H1 (cell line): ENCODE measurements at regions not wholly inside any gene's neighbourhood (a gene's known extent, or its start where the extent isn't known, plus 50 kb on each side); places are given as distances from the start of the nearest gene placed in this dataset.

Experiments
- CTCF ChIA-PET: fragments of 300-600 bp; sonication (Branson Sonifier 250); formaldehyde crosslinking; loops from one replicate; lab custom pipeline; 2021; ENCODE audit not compliant: partially characterized antibody; lab: Charles Lee
- POLR2A ChIA-PET: fragments of 300-600 bp; sonication (Branson Sonifier 250); formaldehyde crosslinking; loops from one replicate; lab custom pipeline; 2021; ENCODE audit warnings: inconsistent platforms; ENCODE audit not compliant: partially characterized antibody; lab: Charles Lee
- DNase-seq, 2 experiments: peaks; one replicate each; pipeline versions ENCODE4 v3.0.0 to v3.0.0-alpha.2; 2010 to 2022; ENCODE audit warnings: low spot score in 2 of 2, low read depth in 1 of 2, mixed read lengths in 1 of 2
- FAIRE-seq: peaks from 2 replicates; lab custom pipeline; 2011; peaks lifted over from hg19 to GRCh38; lab: Jason Lieb, UNC
- H2AFZ ChIP-seq: 2 replicates; pipeline ENCODE4 v1.8.1; 2012; ENCODE audit warnings: low read length, inconsistent platforms
- H2AK5ac ChIP-seq: 2 replicates; pipeline ENCODE4 v1.6.1; 2013; ENCODE audit warnings: low read depth, low read length
- H2BK120ac ChIP-seq: replicated peaks from 2 replicates; pipeline ENCODE3; 2013; ENCODE audit warnings: low read depth, low read length, inconsistent platforms
- H2BK12ac ChIP-seq: 2 replicates; pipeline ENCODE4 v1.6.1; 2013; ENCODE audit warnings: low read depth, low read length
- H2BK15ac ChIP-seq: 2 replicates; pipeline ENCODE4 v1.6.1; 2013; ENCODE audit warnings: low read length
- H2BK20ac ChIP-seq: 2 replicates; pipeline ENCODE4 v1.6.1; 2013; ENCODE audit warnings: low read length
- H2BK5ac ChIP-seq: 2 replicates; pipeline ENCODE4 v1.6.1; 2013; ENCODE audit warnings: low read depth, low read length
- H3K14ac ChIP-seq: 2 replicates; pipeline ENCODE4 v1.6.1; 2013; ENCODE audit warnings: inconsistent platforms; ENCODE audit not compliant: insufficient read length
- H3K18ac ChIP-seq: 2 replicates; pipeline ENCODE4 v1.6.1; 2013; ENCODE audit warnings: low read length; ENCODE audit errors: extremely low read depth
- H3K23ac ChIP-seq: 2 replicates; pipeline ENCODE4 v1.6.1; 2013; ENCODE audit warnings: inconsistent platforms; ENCODE audit not compliant: insufficient read length
- H3K23me2 ChIP-seq: 2 replicates; pipeline ENCODE4 v1.6.1; 2013; ENCODE audit warnings: low read depth, low read length
- H3K27ac ChIP-seq: 2 replicates; pipeline ENCODE4 v1.6.1; 2011; ENCODE audit warnings: low read depth, low read length, inconsistent platforms
- H3K27me3 ChIP-seq, 4 experiments: replicated peaks in 1 of 4; 1 replicate in 1 of 4; 2 replicates in 3 of 4; pipeline versions ENCODE4 v1.6.1 to v1.8.1; 2011 to 2013; ENCODE audit warnings: low read length in 3 of 4, mild to moderate bottlenecking in 3 of 4, inconsistent platforms in 2 of 4, mixed read lengths in 2 of 4, moderate library complexity in 1 of 4; ENCODE audit not compliant: control insufficient read depth in 3 of 4, insufficient read depth in 3 of 4; ENCODE audit errors: extremely low read depth in 1 of 4
- H3K36me3 ChIP-seq, 4 experiments: 2 replicates each; pipeline versions ENCODE4 v1.6.1 to v1.8.1; 2011 to 2013; ENCODE audit warnings: mild to moderate bottlenecking in 4 of 4, low read length in 3 of 4, moderate library complexity in 2 of 4, control low read depth in 1 of 4, inconsistent platforms in 1 of 4; ENCODE audit not compliant: insufficient read depth in 4 of 4, control insufficient read depth in 2 of 4
- H3K4ac ChIP-seq: replicated peaks from 2 replicates; pipeline ENCODE3; 2013; ENCODE audit warnings: low read length, low read depth, mixed read lengths, inconsistent platforms; ENCODE audit not compliant: insufficient read length
- H3K4me1 ChIP-seq, 4 experiments: replicated peaks in 1 of 4; 1 replicate in 1 of 4; 2 replicates in 3 of 4; pipeline versions ENCODE4 v1.6.1 to v1.8.1; 2011 to 2013; ENCODE audit warnings: low read length in 3 of 4, inconsistent platforms in 2 of 4, mixed read lengths in 1 of 4; ENCODE audit not compliant: insufficient read depth in 4 of 4, control insufficient read depth in 3 of 4
- H3K4me2 ChIP-seq, 2 experiments: 2 replicates each; pipeline versions ENCODE4 v1.6.1 to v1.8.1; 2011 to 2013; ENCODE audit warnings: low read depth in 2 of 2, low read length in 2 of 2, control low read depth in 1 of 2, inconsistent platforms in 1 of 2, mild to moderate bottlenecking in 1 of 2; ENCODE audit not compliant: insufficient read depth in 1 of 2
- H3K4me3 ChIP-seq, 4 experiments: fragments of 200-600, 300-600 bp in 1 of 4; sonication (generic), shearing (Covaris generic), sonication (Bioruptor Twin) in 1 of 4; 2 replicates each; pipeline versions ENCODE4 v1.5.1 to v1.8.1; 2011 to 2016; ENCODE audit warnings: low read length in 4 of 4, low read depth in 3 of 4, control low read depth in 2 of 4, inconsistent platforms in 2 of 4, mild to moderate bottlenecking in 2 of 4, mixed read lengths in 1 of 4, moderate library complexity in 1 of 4; ENCODE audit not compliant: insufficient read depth in 2 of 4; ENCODE audit errors: extremely low read depth in 1 of 4
- H3K56ac ChIP-seq: replicated peaks from 2 replicates; pipeline ENCODE3; 2013; ENCODE audit warnings: low read depth, mild to moderate bottlenecking, mixed read lengths, low read length, inconsistent platforms; ENCODE audit not compliant: insufficient read length
- H3K79me1 ChIP-seq: 2 replicates; pipeline ENCODE4 v1.6.1; 2013; ENCODE audit warnings: low read depth, low read length, control low read depth
- H3K79me2 ChIP-seq, 2 experiments: 2 replicates each; pipeline versions ENCODE4 v1.6.1 to v1.8.1; 2012 to 2013; ENCODE audit warnings: low read length in 2 of 2, mild to moderate bottlenecking in 2 of 2, inconsistent platforms in 1 of 2; ENCODE audit not compliant: insufficient read depth in 2 of 2, control insufficient read depth in 1 of 2
- H3K9ac ChIP-seq, 4 experiments: replicated peaks in 1 of 4; 1 replicate in 1 of 4; 2 replicates in 3 of 4; pipeline versions ENCODE4 v1.6.1 to v1.8.1; 2011 to 2013; ENCODE audit warnings: low read depth in 3 of 4, low read length in 3 of 4, control low read depth in 2 of 4, mild to moderate bottlenecking in 2 of 4, moderate library complexity in 2 of 4, inconsistent platforms in 1 of 4; ENCODE audit errors: extremely low read depth in 1 of 4
- H3K9me3 ChIP-seq, 2 experiments: 2 replicates each; pipeline versions ENCODE4 v1.6.1 to v1.8.1; 2012 to 2013; ENCODE audit warnings: mild to moderate bottlenecking in 2 of 2, moderate library complexity in 2 of 2, control low read depth in 1 of 2, inconsistent platforms in 1 of 2, low read depth in 1 of 2, low read length in 1 of 2, mixed read lengths in 1 of 2; ENCODE audit not compliant: insufficient read depth in 2 of 2
- H4K20me1 ChIP-seq, 2 experiments: replicated peaks in 1 of 2; 2 replicates each; pipeline versions ENCODE3 to v1.8.1; 2011 to 2013; ENCODE audit warnings: inconsistent platforms in 2 of 2, low read length in 2 of 2, mild to moderate bottlenecking in 1 of 2; ENCODE audit not compliant: insufficient read depth in 2 of 2, control insufficient read depth in 1 of 2
- H4K5ac ChIP-seq: 2 replicates; pipeline ENCODE4 v1.6.1; 2013; ENCODE audit warnings: low read length, low read depth, mixed read lengths, inconsistent platforms; ENCODE audit not compliant: insufficient read length
- H4K8ac ChIP-seq: 2 replicates; pipeline ENCODE4 v1.8.0; 2013; ENCODE audit warnings: mild to moderate bottlenecking, moderate library complexity, low read length, inconsistent platforms; ENCODE audit not compliant: insufficient read depth; ENCODE audit errors: extremely low read depth
- H4K91ac ChIP-seq: replicated peaks from 2 replicates; pipeline ENCODE3; 2013; ENCODE audit warnings: low read length, mixed read lengths, inconsistent platforms; ENCODE audit not compliant: insufficient read length
- ATF2 ChIP-seq: IDR thresholded peaks from 2 replicates; pipeline ENCODE4 v1.6.1; 2012; ENCODE audit warnings: low read length, inconsistent platforms
- ATF3 ChIP-seq: IDR thresholded peaks from 2 replicates; pipeline ENCODE4 v1.6.1; 2011; ENCODE audit warnings: low read depth, mild to moderate bottlenecking, low read length; ENCODE audit not compliant: insufficient read depth
- GTF2F1 ChIP-seq: IDR thresholded peaks from 2 replicates; pipeline ENCODE4 v1.6.1; 2012; ENCODE audit warnings: low read depth, low read length, improper control_type of control experiment, borderline replicate concordance
- HDAC2 ChIP-seq, 2 experiments: fragments of 300-600 bp in 1 of 2; sonication (generic) in 1 of 2; IDR thresholded peaks; 2 replicates each; pipeline ENCODE4 v1.6.1; 2011 to 2012; ENCODE audit warnings: low read depth in 2 of 2, low read length in 2 of 2, mild to moderate bottlenecking in 2 of 2, moderate library complexity in 2 of 2, borderline replicate concordance in 1 of 2, inconsistent platforms in 1 of 2
- MAX ChIP-seq: IDR thresholded peaks from 2 replicates; pipeline ENCODE4 v1.6.1; 2012; ENCODE audit warnings: inconsistent platforms
- POU5F1 ChIP-seq: IDR thresholded peaks from 2 replicates; pipeline ENCODE4 v1.6.1; 2011; ENCODE audit warnings: low read depth, mild to moderate bottlenecking, low read length, moderate library complexity
- RNF2 ChIP-seq: fragments of 200-900, 300-1000 bp; sonication (generic); IDR thresholded peaks from 2 replicates; pipeline ENCODE4 v1.7.1; 2016; ENCODE audit warnings: borderline replicate concordance, low read depth, mild to moderate bottlenecking, antibody characterized with exemption, low read length; ENCODE audit not compliant: poor library complexity, severe bottlenecking; ENCODE audit errors: missing control alignments
- RXRA ChIP-seq: IDR thresholded peaks from 2 replicates; pipeline ENCODE4 v1.6.1; 2011; ENCODE audit warnings: low read depth, mild to moderate bottlenecking, low read length, moderate library complexity; ENCODE audit not compliant: insufficient read depth
- SIN3A ChIP-seq, 2 experiments: IDR thresholded peaks in 1 of 2; conservative IDR thresholded peaks in 1 of 2; 2 replicates each; pipeline ENCODE4 v1.6.1; 2011 to 2012; ENCODE audit warnings: low read length in 2 of 2, improper control_type of control experiment in 1 of 2, low read depth in 1 of 2, mild to moderate bottlenecking in 1 of 2
- SIRT6 ChIP-seq: IDR thresholded peaks from one replicate; pipeline ENCODE4 v1.7.1; 2012; ENCODE audit warnings: low read length, inconsistent platforms
- SP2 ChIP-seq: IDR thresholded peaks from 2 replicates; pipeline ENCODE4 v1.6.1; 2012; ENCODE audit warnings: mild to moderate bottlenecking, low read length, inconsistent platforms
- WGBS, 2 experiments: shearing (Covaris generic) in 1 of 2; methylation state at CpG; one replicate each; pipeline versions ENCODE4 v1.1.6 to v1.1.7; 2013 to 2015; ENCODE audit warnings: low lambda C conversion rate in 2 of 2, mixed read lengths in 2 of 2, inconsistent platforms in 1 of 2, low coverage in 1 of 2, missing lambda C conversion rate in 1 of 2; ENCODE audit not compliant: insufficient replicate concordance in 2 of 2, insufficient coverage in 1 of 2, insufficient read length in 1 of 2; ENCODE audit errors: extremely low coverage in 1 of 2, missing lambda C conversion rate in 1 of 2; 5-methylcytosine and 5-hydroxymethylcytosine counted together

GRCh38 chr4:122259849-122260248, 107.7 kb downstream of the BLTP1 start:
- Histone ChIP-seq H2BK20ac (no peak overlapping the region), H3K9ac (no peak overlapping the region), H3K4me2 (no peak overlapping the region), H3K36me3 (peaks cover 0 to 34% (median 6%) of the 10 kb centered on the region in 4 experiments; a peak in 6 of 8 replicates), H4K5ac (no peak overlapping the region), H3K23me2 (no peaks in the 10 kb centered on the region; the same call in 1 of the 2 replicates), H2BK15ac (no peak overlapping the region), H3K9me3 (no peaks in the 10 kb centered on the region), H3K79me2 (no peaks in the 10 kb centered on the region), H3K14ac (no peak overlapping the region), H3K4me1 (no peaks in the 10 kb centered on the region), H4K8ac (no peak overlapping the region), H3K23ac (no peak overlapping the region), H2AFZ (no peak overlapping the region), H3K27me3 (no peaks in the 10 kb centered on the region), H3K79me1 (no peaks in the 10 kb centered on the region), H3K4me3 (no peak overlapping the region), H4K20me1 (peaks cover 0 to 3% of the 10 kb centered on the region in 2 experiments), H3K56ac (no peak overlapping the region), H2BK12ac (no peak overlapping the region), H2BK5ac (no peak overlapping the region), H4K91ac (no peak overlapping the region), H2BK120ac (no peak overlapping the region), H3K27ac (no peak overlapping the region), H3K4ac (no peak overlapping the region), H2AK5ac (no peak overlapping the region), H3K18ac (no peak overlapping the region)
- FAIRE-seq (no peak), DNase-seq (no peak)
- CTCF ChIA-PET: no interaction called here
- POLR2A ChIA-PET: no interaction called here
- WGBS, 2 experiments: 87% methylated on average over 1 of the region's 1 CpG; no CpG with 5 or more reads in 1 of the 2 experiments
- TF ChIP-seq SIRT6 (no peak), RNF2 (no peak), SIN3A (conservative IDR thresholded peaks at IDR 0.05 in 1 of 2, IDR thresholded peaks at IDR 0.05 in 1 of 2; ENCODE audit: low read depth in 1 of 2, low read length in 2 of 2) (no peak), GTF2F1 (no peak), ATF3 (no peak), POU5F1 (no peak), ATF2 (no peak), RXRA (no peak), SP2 (no peak), HDAC2 (IDR thresholded peaks at IDR 0.05; ENCODE audit: borderline replicate concordance in 1 of 2, low read depth in 2 of 2, low read length in 2 of 2) (no peak), MAX (no peak)
